ENCODE measurements at regions not wholly inside any gene's neighbourhood (a gene's known extent, or its start where the extent isn't known, plus 50 kb on each side); places are given as distances from the start of the nearest gene placed in this dataset.

DNA sequence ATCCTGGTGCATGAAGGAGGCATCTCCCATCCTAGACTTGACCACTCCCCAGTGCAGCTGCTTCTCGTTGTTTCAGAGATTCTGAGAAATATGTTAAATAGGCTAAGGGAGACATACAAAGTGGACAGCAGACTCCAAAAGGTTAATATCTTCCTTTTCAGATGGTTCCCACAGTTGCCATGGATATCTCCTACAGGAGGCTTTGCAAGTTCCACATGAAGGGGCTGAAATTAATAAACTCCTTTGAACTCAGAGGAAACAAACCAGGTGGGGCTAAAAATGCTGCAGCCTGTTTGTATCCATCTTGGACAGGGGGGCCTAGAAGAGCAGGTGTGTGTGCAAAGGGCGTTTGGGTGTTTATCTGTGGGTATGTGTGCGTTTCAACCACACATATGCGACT is 257.4 kb upstream of the XYLT1 start:
- DNase-seq, result no peak

DNA sequence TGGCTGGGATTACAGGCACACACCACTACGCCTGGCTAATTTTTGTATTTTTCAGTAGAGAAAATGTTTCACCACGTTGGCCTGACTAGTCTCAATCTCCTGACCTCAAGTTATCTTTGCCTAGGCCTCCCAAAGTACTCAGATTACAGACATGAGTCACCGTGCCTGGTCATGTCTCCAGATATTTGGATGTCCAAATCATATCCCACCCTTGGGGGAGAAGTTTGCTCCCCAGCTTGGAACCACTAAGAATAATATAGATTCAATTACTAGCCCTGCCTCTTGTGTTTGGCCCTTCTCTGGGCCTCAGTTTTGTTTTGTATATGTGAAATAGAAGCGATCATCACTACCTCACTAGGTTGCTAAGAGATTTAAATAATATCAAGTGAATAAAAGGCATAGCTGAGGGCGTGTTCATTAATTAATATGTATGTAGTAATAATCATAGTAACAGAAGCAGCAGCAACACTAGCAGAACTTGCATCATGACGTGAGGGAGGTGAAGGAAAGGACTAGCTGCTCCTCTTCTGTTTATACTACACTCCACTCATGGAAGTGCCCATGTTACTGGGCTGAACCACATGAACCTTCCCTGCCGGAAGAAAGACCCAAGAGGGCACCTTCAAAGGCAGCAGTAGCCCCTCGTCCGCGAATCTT is 253.6 kb upstream of the XYLT1 start:
- no peak for DNase-seq

DNA sequence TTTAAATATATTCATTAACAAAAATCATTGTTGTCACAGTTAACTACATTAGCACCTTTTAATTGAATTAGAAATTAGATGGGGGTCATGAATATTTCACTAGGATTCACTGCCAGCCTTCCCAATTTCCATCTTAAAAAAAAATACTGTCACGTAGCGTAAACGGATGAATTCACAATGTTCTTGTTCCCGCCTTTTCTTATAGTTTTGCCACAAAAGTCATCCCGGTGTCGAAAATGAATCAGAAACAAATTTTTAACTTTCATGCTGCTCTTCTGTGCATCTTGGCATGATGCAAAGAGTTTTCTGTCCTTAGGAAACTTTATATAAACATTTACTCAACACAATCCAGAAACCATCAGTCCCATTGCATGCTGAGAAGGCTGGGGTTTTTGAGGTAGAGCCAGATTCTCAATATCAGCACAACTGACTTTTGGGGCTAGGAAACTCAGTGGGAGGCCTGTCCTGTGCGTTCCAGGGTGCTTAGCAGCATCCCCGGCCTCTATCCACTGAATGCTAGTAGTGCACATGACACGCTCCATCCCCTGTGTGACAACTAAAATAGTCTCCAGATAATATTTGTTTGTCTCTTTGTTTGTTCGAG is 252.9 kb upstream of the XYLT1 start:
- DNase-seq, result no peak

DNA sequence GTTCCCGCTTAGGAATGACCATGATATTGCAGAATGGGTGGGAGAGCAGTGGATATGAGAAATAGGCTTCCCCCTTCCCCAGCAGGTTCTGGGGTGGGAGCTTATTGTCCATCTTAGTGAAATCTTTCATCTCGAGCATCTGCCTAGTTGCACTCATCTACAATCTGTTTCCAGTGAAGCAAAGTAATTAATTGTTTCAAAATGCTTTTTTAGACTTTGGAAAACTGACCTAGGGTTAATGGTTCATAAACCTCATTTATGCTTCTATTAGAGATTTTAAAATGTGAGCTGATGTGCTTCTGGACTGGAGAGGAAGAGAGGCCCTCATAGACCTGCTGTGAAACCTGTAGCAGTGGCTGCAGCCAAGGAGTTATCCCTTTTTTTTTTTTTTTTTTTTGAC is 247.7 kb upstream of the XYLT1 start:
- no peak for DNase-seq

DNA sequence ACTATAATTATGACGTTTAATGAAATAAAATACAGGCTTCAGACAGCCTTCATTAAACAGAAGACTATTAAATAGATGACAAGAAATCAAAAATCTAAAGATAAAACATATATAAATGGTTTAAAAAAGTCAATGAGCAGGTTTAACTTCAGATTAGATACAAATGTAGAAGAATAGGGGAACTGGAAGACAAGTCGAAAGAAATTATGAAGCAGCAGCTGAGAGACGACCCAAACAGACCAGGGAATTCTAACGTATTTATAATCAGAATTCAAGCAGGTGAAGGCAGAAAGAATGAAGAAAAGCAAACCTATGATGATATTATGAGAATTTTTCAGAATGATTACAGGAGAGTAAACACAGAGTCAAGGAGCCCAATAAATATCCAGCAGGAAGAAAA is 235.1 kb upstream of the XYLT1 start:
- no peak for DNase-seq

DNA sequence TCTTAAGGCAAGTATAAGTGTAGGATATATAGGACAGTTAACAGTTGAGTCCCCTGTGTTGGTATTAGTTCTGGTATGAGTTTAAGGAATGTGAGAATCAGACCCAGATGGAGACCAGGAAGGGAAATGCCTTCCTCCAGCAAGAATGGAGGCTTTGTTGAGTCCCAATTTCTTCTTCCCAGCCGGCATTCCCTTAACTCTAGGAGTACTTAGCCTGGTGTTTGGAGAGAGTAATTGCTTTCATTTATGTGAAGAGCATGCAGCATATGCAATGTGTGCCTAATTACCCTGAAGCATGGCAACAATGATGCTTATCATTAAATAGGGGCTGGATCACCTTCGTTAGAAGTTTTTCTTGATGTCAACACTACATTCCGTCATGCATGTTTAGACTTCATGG is 225.9 kb upstream of the XYLT1 start:
- DNase-seq, result no peak

DNA sequence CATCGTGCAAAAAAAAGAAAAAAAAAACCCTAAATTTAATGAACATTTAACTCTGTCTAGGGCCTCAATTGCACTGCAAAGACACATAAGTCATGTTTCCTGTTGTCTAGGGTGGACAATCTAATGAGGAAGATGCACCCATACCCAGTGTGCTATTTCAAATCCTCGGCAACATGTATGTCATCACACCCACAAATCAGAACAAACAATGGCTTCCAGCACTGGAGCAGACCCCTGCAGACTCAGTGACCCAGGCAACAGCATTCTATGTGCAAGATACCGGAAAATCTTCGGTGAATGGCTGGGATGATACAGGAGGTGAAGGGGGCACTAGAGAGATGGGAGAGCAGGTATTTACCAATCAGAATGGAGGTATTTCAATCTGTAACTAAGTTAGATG is 221.7 kb upstream of the XYLT1 start:
- no peak for DNase-seq

DNA sequence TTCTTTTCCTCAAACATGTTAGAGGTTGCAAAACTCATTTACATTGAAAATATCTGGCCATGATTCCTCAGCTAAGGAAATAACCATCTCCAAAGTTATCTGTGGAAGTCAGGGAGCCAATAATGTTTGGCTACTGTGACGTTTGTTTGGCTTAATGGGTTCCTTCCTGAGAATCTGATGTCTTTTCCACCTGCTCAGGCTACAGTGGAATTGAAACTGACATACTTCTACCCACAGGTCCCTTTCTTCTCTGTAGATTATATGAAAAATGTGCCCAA is 221.1 kb upstream of the XYLT1 start:
- no peak for DNase-seq

DNA sequence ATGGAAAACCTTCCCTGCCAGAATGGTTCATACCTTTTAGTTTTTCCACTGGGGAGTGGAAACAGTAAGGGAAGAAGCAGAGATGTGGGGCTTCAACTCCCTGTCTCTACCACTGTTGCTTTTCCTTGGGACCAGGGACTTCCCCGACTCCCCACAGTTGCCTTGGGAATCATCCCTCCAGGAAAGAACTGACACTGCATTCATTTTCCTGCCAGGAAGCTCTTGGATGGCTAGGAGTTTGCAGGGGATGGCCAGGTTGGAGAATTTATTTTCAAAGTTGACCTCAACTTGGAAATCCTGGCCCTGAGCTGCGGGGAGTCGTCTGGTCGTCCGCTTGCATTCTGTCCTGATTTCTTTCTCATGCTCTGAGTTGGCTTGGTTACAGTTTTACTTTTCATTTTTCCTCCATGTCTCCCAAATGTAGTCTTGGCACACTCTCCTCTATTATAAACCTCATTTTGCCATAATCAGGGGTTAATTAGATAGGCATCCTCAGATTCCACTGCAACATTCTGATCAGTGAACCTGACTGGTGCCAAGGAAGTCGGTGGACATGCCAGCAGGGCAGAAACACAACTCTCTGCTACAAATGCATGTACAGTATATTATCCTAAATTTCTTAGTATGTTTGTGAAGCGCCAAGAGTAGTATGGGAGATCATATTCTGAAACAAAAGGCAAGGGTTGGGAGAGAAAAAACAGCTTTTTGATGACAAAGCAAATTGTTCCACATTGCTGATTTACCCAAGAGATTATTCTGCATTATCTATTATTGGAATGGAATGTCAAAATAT is 220.5 kb upstream of the XYLT1 start:
- no peak for DNase-seq

DNA sequence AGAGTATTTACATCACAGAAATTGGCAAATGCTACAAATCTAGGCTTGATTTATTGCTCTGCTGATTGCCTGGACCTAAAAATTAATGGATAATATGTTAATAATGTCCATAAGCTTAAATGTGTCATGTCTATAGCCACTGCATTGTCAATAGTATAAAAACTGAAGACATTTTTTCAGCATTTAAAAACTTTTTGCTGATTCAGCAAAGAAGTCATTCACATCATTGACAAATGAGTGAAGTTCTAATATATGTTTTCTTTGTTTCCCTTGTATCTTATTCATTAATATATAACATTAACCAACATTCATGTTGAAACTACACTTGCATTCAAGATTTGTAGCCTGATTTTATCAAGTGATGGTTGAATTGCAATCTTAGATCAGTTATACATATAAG is 214.7 kb upstream of the XYLT1 start:
- DNase-seq, result no peak

DNA sequence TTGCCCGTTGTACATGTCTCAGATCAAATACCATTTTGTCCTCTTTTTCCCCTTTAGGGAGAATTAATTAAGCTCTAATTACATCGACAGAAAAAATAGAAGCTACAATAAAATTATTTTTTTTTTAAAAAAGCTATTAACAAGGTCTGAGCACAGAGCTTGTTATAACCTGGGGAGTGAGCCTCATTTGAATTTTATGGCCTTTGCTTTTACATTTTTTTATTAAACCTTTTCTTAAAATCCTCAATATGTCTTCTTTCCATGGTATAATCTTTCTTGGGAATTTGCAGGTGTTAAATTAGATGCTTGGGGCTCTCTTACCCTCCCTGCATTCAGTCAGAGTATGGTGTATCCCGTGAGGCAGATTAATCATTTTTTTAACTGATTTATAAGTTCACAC is 212.5 kb upstream of the XYLT1 start:
- DNase-seq, result no peak

DNA sequence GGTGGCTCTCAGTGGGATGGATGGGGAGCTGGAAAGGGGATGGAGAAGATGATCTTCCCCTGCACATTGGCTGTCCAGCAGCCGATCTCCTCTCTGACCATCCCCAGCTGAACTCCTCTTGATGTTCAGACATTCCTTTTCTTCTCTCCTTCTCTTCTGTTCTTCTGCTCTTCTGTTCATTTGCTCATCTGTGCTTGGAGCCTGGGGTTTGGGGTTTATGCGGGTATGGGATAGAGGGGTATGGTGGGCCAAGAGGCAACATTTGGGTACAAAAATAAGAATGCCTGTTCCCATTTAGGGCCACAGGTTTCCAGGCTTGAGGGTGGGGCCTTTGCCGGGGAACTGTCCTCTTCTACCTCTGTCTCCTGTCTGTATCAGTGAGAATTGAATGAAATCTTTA is 205.4 kb upstream of the XYLT1 start:
- no peak for DNase-seq

DNA sequence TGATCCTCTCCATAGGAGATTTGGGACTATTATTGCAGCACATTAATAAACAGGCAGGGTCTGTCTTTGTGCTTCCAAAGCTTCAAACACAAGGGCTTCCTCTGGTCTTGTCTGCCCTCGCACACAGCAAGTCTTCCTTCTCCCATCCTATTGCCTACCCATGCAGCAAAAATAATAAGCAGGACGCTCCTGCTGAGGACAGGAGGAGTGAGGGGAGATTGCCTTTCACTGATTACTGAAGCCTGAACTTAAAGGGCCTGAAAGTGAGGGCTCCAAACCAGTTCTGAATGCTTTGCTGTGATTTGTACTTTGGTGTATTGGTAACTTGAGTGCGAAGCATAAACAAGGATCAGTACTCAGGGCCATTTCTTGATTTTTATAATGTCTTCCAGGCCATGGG is 197.6 kb upstream of the XYLT1 start:
- DNase-seq, result no peak

DNA sequence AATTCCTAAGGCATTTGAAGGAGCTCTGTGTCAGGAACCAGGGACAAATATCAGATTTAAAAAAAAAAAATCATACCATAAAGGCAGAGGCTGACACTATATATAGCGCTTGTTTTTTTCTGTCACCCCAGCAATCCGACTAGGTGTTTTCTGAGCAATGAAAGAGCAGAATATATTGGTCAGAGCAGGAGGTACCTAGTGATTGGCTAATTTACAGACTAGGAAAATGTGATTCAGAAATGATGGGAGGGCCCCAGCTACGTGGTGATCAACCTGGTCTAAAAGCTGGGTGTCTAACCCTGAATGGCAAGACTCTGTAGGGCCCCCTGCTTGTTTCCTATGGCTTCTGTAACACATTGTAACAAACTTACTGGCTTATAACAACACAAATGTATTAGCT is 195.5 kb upstream of the XYLT1 start:
- DNase-seq, result no peak

DNA sequence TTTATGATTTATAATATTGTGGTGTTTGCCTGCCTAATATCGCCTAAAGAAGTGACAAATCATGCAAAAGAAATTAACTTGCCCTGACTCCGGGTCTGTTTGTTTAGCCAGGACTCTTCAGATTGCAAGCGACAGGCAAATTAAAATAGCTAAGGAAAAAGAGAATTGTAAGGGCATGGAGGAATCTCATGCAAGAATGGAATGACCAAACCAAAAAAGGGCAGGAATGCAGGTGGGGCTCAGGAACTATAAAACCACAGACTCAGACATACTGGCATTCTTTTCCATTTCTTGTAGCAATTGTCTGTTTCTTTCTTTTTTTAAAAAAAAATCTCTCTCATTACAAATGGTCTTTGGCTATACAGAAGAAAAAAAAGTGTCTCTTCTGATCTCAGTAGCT is 188.1 kb upstream of the XYLT1 start:
- DNase-seq, result no peak

DNA sequence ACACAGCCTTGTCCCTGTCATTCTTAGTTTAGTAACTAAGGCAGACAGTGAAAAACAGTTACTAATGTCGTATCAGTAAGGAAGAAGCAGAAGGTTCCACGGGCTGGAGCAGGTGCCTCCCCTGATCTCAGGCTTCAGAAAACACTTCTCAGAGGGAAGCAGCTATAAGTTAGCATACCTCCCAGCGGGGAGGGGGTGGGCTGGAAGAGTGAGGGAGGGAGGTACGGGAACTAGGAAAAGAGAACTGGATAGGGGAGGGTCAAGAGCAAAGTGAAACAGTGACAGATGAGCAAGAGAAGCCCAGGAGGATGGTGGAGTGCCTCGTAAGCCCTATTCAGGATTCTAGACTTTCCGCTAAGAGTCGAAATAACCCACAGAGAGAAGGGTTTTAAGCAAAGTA is 186.3 kb upstream of the XYLT1 start:
- DNase-seq, result no peak

DNA sequence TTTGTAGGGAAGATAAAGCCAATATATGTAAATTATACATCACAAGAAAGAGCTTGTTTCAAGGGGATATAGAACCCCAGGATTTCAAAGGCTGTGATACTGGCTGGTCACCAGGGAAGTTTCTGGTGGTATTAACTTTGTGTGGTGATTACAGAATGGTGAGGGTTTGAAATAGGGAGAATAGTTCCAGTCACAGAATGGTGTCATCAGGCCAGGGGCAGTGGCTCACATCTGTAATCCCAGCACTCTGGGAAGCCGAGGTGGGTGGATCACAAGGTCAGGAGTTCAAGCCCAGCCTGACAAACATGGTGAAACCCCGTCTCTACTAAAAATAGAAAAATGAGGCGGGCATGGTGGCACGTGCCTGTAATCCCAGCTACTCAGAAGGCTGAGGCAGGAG is 183.8 kb upstream of the XYLT1 start:
- no peak for DNase-seq

DNA sequence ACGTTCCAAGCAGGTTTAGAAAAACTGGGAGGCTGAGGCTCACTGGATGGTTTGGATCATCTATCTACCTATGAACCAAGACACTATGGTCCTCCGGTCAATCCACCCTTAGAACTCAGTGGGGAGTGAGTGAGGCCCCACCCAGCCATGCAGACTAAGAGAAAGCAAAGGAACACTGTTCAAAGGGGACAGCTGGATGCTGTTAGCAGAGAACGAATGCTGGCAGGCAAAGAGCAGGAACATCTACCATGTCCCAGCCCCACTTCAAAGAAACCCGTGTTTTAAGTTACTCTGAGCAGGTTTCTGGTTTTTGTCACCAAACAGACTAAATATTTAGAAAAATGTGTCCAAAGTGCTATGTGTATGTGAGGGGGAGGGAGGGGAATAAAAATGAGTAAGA is 183.4 kb upstream of the XYLT1 start:
- no peak for DNase-seq

DNA sequence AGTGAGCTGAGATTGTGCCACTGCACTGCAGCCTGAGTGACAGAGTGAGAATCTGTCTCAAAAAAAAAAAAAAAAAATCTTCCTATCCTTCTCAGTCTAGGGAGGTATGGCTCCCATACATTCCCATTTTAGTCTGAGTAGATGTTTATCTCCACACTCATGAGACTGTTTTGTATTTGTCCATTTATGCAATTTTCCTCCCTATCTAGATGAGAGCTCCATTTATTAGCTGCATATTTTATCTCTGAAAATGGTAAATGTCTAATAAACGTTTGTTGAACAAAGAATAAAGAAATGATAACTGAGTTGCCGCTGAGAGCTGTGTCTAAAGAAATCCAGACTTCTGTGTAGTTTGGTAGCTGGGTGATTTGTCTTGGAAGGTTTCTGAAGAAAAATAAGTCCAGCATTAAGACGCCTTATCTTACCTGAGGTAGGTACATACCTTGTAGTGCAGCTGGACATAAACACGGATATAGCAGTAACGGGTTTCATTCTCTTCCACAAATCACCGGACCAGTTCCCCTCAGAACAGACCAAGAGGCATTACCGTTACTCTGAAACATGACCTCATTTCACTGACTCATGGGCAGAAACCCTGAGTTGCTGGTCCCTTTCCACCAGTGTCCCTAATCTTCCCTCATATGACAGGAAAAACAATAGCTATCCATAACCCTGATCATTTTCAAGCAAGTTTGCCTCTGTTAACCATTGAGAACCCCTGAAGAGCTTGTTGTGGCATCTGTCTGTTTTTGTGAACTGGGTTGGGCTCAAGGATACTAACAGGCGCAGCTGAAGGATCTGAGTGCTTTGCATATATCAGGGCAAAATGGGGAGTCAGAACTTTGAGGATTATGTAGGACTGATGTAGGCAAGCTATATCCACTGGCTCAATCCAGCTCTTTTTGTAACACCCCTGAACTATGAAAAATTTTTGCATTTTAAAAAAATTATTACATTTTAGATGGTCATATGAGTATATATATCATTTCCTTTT is 177.4 kb upstream of the XYLT1 start:
- no peak for DNase-seq

DNA sequence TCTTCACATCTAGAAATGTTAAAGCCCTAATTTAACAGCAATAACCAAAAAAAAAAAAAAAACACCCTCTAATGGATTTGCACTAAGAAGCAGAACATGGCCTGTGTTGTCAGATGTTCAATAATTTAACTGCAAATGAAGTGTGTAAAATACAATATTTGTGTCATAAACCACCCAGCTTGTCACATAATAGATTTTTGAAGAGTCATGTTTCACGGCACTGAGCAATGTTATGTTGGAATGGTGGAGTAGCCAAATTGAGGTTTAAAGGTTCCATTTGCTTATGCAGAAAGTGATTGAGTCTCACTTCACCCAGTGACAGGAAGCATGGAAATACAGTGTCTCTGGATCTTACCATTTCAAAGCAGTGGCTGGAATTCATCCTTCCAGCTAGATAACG is 173.2 kb upstream of the XYLT1 start:
- DNase-seq, result no peak

DNA sequence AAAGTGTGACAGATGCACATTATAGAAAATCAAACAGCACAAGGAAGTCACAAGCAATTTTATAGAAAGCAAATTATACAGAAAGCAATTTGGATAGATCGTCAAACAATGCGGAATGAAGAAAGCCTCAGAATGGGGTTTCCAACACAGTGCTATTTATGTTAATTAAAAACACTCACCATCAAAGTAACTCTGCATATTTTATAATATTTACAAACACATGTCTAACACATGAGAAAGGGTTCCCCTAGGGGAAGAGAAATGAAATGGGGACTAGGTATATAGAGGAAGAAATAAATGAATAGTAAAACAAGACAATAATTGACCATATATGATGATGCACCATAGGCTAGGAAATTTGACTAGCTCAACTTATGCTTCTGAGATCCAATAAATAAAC is 171.2 kb upstream of the XYLT1 start:
- no peak for DNase-seq

DNA sequence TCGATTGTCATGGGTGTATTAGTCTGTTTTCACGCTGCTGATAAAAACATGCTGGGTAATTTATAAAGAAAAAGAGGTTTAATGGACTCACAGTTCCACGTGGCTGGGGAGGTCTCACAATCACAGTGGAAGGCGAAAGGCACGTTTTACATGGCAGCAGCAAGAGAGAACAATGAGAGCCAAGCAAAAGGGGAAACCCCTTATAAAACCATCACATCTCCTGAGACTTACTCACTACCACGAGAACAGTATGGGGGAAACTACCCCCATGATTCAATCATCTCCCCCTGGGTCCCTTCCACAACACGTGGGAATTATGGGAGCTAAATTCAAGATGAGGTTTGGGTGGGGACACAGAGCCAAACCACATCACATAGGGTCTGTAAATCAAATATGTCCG is 167.4 kb upstream of the XYLT1 start:
- DNase-seq, result no peak

DNA sequence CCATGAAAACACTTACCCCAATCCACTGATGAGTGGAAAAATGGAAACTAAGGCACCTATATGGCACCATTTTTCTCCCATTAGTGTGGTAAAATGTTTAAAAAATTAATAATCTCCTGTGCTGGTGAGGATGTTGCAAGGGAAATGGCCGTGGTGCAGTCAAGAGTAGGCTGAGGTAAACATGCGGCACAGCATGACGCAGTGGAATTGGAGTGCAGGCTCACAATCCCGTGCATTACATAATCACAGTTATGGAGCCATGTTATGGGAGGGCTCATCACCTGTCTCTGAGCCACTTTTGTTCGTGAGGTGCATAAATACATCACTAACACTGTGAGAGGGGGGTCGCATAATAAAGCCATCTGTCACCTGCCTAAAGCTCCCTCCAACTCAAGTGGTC is 164.4 kb upstream of the XYLT1 start:
- DNase-seq, result no peak

Measured in activated CD4-positive, CD25-positive, alpha-beta regulatory T cell (primary cell).